HepG2 (cell line): ENCODE measurements at regions not wholly inside any gene's neighbourhood (a gene's known extent, or its start where the extent isn't known, plus 50 kb on each side); places are given as distances from the start of the nearest gene placed in this dataset.

Source experiments
- ATAC-seq: fragments of 200-7000 bp; cut with Tn5 transposase; 3 replicates; pipeline ENCODE4 v1.9.1; 2020; ENCODE audit warnings: mild to moderate bottlenecking, moderate library complexity
- BruUV-seq: library from RNA; stranded (reverse); fragments of 400-500 nt; replicated peaks from 2 replicates; lab custom pipeline; 2021; lab: Mats Ljungman, UMichigan
- CTCF ChIA-PET: fragments of 300-600 bp; formaldehyde crosslinking; extraction: SDS; loops from one replicate; lab custom pipeline; 2021; ENCODE audit warnings: low total read pairs, inconsistent platforms, low intra/inter-chr PET ratio; lab: Yijun Ruan, JAX
- POLR2A ChIA-PET: fragments of 350-600 bp; sonication (Branson Sonifier 250); formaldehyde crosslinking; loops from one replicate; lab custom pipeline; 2020; ENCODE audit warnings: antibody characterized with exemption, inconsistent platforms; lab: Yijun Ruan, JAX
- DNase-seq: peaks from one replicate; pipeline ENCODE4 v3.0.0-alpha.2; 2015; ENCODE audit warnings: low spot score
- FAIRE-seq: peaks from 3 replicates; lab custom pipeline; 2011; peaks lifted over from hg19 to GRCh38; lab: Jason Lieb, UNC
- H2AFZ ChIP-seq: one replicate; pipeline ENCODE4 v1.6.1; 2011; ENCODE audit warnings: low read length, inconsistent platforms
- H3K27ac ChIP-seq: fragments of 300-600 bp; 3 replicates; pipeline ENCODE4 v1.8.0; 2011; ENCODE audit warnings: mixed run types, mild to moderate bottlenecking, mixed read lengths, low read length, inconsistent platforms; ENCODE audit not compliant: insufficient read depth; ENCODE audit errors: extremely low read length
- H3K27me3 ChIP-seq, 2 experiments: fragments of 200-600 bp in 1 of 2; 2 replicates in 1 of 2; 3 replicates in 1 of 2; pipeline versions ENCODE4 v1.6.0 to v1.8.0; 2011; ENCODE audit warnings: low read length in 2 of 2, mild to moderate bottlenecking in 2 of 2, moderate library complexity in 2 of 2, inconsistent platforms in 1 of 2; ENCODE audit not compliant: insufficient read depth in 2 of 2, control insufficient read depth in 1 of 2
- H3K36me3 ChIP-seq, 2 experiments: fragments of 200-600 bp in 1 of 2; replicated peaks in 1 of 2; 2 replicates in 1 of 2; 3 replicates in 1 of 2; pipeline versions ENCODE4 v1.5.1 to v1.8.0; 2011; ENCODE audit warnings: low read length in 2 of 2, inconsistent platforms in 1 of 2; ENCODE audit not compliant: insufficient read depth in 2 of 2, control insufficient read depth in 1 of 2
- H3K4me1 ChIP-seq: 2 replicates; pipeline ENCODE4 v1.5.1; 2012; ENCODE audit warnings: low read length, inconsistent platforms; ENCODE audit not compliant: insufficient read depth
- H3K4me2 ChIP-seq: 2 replicates; pipeline ENCODE4 v1.6.0; 2011; ENCODE audit warnings: low read depth, low read length, inconsistent platforms
- H3K4me3 ChIP-seq, 3 experiments: fragments of 200-600 bp in 1 of 3; sonication (generic), shearing (Covaris generic) in 1 of 3; replicated peaks in 1 of 3; 2 replicates each; pipeline ENCODE4 v1.5.1; 2011 to 2016; ENCODE audit warnings: low read length in 3 of 3, inconsistent platforms in 2 of 3, low read depth in 2 of 3, mild to moderate bottlenecking in 2 of 3, control low read depth in 1 of 3, mixed read lengths in 1 of 3; ENCODE audit not compliant: insufficient read depth in 1 of 3
- H3K79me2 ChIP-seq: one replicate; pipeline ENCODE4 v1.6.1; 2011; ENCODE audit warnings: low read length, inconsistent platforms; ENCODE audit not compliant: insufficient read depth
- H3K9ac ChIP-seq: 2 replicates; pipeline ENCODE4 v1.6.0; 2011; ENCODE audit warnings: mild to moderate bottlenecking, low read depth, low read length, inconsistent platforms; ENCODE audit not compliant: insufficient read depth
- H3K9me3 ChIP-seq: 2 replicates; pipeline ENCODE4 v1.5.1; 2012; ENCODE audit warnings: mild to moderate bottlenecking, low read length
- H4K20me1 ChIP-seq: 2 replicates; pipeline ENCODE4 v1.6.0; 2011; ENCODE audit warnings: inconsistent platforms, mild to moderate bottlenecking, low read length, moderate library complexity; ENCODE audit not compliant: insufficient read depth
- AKAP8 ChIP-seq: sonication (generic); formaldehyde crosslinking; IDR thresholded peaks from 2 replicates; pipeline ENCODE4 v1.5.1; 2020; ENCODE audit warnings: mild to moderate bottlenecking, missing genetic modification reagents
- AKNA ChIP-seq: sonication (generic); formaldehyde crosslinking; IDR thresholded peaks from 2 replicates; pipeline ENCODE4 v1.4.0; 2020; ENCODE audit warnings: missing genetic modification reagents, borderline replicate concordance
- MXD3 ChIP-seq: IDR thresholded peaks from 2 replicates; pipeline ENCODE4 v1.6.1; 2016; ENCODE audit warnings: mild to moderate bottlenecking, missing biosample characterization, missing genetic modification reagents
- NR2F2 ChIP-seq: IDR thresholded peaks from 2 replicates; pipeline ENCODE4 v1.6.1; 2012; ENCODE audit warnings: low read depth, inconsistent platforms, borderline replicate concordance
- RBAK ChIP-seq: sonication (generic); formaldehyde crosslinking; IDR thresholded peaks from 2 replicates; pipeline ENCODE4 v1.5.1; 2020; ENCODE audit warnings: mild to moderate bottlenecking, missing genetic modification reagents
- SATB2 ChIP-seq: sonication (generic); formaldehyde crosslinking; IDR thresholded peaks from 2 replicates; pipeline ENCODE4 v1.5.0; 2020; ENCODE audit warnings: missing genetic modification reagents
- STAT5B ChIP-seq: sonication (generic); formaldehyde crosslinking; IDR thresholded peaks from 2 replicates; pipeline ENCODE4 v1.4.0; 2020; ENCODE audit warnings: missing genetic modification reagents
- ZNF367 ChIP-seq: sonication (generic); formaldehyde crosslinking; IDR thresholded peaks from 2 replicates; pipeline ENCODE4 v1.4.0; 2020; ENCODE audit warnings: missing genetic modification reagents, borderline replicate concordance
- WGBS: methylation state at CpG from one replicate; pipeline ENCODE4 v1.1.6; 2017; ENCODE audit warnings: low lambda C conversion rate; 5-methylcytosine and 5-hydroxymethylcytosine counted together
- in situ Hi-C: cut with HindIII; loops from 2 replicates; pipeline ENCODE4 v1.10.0; 2017; ENCODE audit warnings: low pct_unique_long_range_greater_than_20kb; ENCODE audit not compliant: extremely low pct_ligation_motif_present
- intact Hi-C: fragments of 100-400 bp; cut with micrococcal nuclease; formaldehyde crosslinking; loops from one replicate; pipeline ENCODE4 v1.10.0; 2022; ENCODE audit not compliant: unreplicated experiment

GRCh38 chr10:130339091-130339490 is 202.9 kb downstream of the GLRX3 start:
- Histone ChIP-seq H3K4me1 (no peaks in the 10 kb centered on the region), H3K4me2 (no peak overlapping the region), H4K20me1 (no peaks in the 10 kb centered on the region), H3K27me3 (peaks cover 0 to 17% of the 10 kb centered on the region in 2 experiments; a peak in 1 of 5 replicates), H3K27ac (no peak overlapping the region), H3K4me3 (no peak overlapping the region), H3K9me3 (no peaks in the 10 kb centered on the region), H3K9ac (no peak overlapping the region), H3K36me3 (no peaks in the 10 kb centered on the region), H2AFZ (no peak overlapping the region), H3K79me2 (no peaks in the 10 kb centered on the region)
- WGBS: 48% methylated on average over 7 of the region's 11 CpGs
- ATAC-seq (no peak), FAIRE-seq (no peak), DNase-seq (no peak)
- intact Hi-C loops (no loop called here), in situ Hi-C loops (no loop called here)
- no peak for TF ChIP-seq NR2F2
- BruUV-seq: no TSS peak
- ChIA-PET POLR2A (no interaction called here), CTCF (no interaction called here)

- DNase-seq: no peak
- CTCF ChIA-PET: no interaction called here
- Histone ChIP-seq H3K27me3 (peaks cover 0 to 16% of the 10 kb centered on the region in 2 experiments; a peak in 1 of 5 replicates), H3K4me1 (no peaks in the 10 kb centered on the region), H3K9ac (no peak overlapping the region), H3K4me2 (no peak overlapping the region), H4K20me1 (no peaks in the 10 kb centered on the region), H2AFZ (no peak overlapping the region), H3K4me3 (no peak overlapping the region), H3K36me3 (no peaks in the 10 kb centered on the region)
- ATAC-seq: no peak
- intact Hi-C loops: no loop called here
- in situ Hi-C loops: no loop called here
- no peak for FAIRE-seq
- TF ChIP-seq MXD3 (CRISPR knock-in tag) (no peak), ZNF367 (CRISPR knock-in tag) (no peak), STAT5B (CRISPR knock-in tag) (no peak), SATB2 (CRISPR knock-in tag) (no peak), AKAP8 (no peak), AKNA (no peak), RBAK (CRISPR knock-in tag) (no peak)
- TF ChIP-seq, all 625 proteins: peak for 0
- no TSS peak for BruUV-seq
- H3K9me3 ChIP-seq: no peaks in the 10 kb centered on the region
- WGBS: 2% methylated on average over 7 of the region's 7 CpGs
- POLR2A ChIA-PET: no interaction called here
- no peaks in the 10 kb centered on the region for H3K79me2 ChIP-seq
- H3K27ac ChIP-seq: no peak overlapping the region
Measured at GRCh38 chr10:130339911-130340310, 203.7 kb downstream of the GLRX3 start.
